HepG2 (cell line): ENCODE measurements at regions not wholly inside any gene's neighbourhood (a gene's known extent, or its start where the extent isn't known, plus 50 kb on each side); places are given as distances from the start of the nearest gene placed in this dataset.

Experiments
- ATAC-seq: fragments of 200-7000 bp; cut with Tn5 transposase; 3 replicates; pipeline ENCODE4 v1.9.1; 2020; ENCODE audit warnings: mild to moderate bottlenecking, moderate library complexity
- BruUV-seq: library from RNA; stranded (reverse); fragments of 400-500 nt; replicated peaks from 2 replicates; lab custom pipeline; 2021; lab: Mats Ljungman, UMichigan
- CTCF ChIA-PET: fragments of 300-600 bp; formaldehyde crosslinking; extraction: SDS; loops from one replicate; lab custom pipeline; 2021; ENCODE audit warnings: low total read pairs, inconsistent platforms, low intra/inter-chr PET ratio; lab: Yijun Ruan, JAX
- POLR2A ChIA-PET: fragments of 350-600 bp; sonication (Branson Sonifier 250); formaldehyde crosslinking; loops from one replicate; lab custom pipeline; 2020; ENCODE audit warnings: antibody characterized with exemption, inconsistent platforms; lab: Yijun Ruan, JAX
- DNase-seq: peaks from one replicate; pipeline ENCODE4 v3.0.0-alpha.2; 2015; ENCODE audit warnings: low spot score
- FAIRE-seq: peaks from 3 replicates; lab custom pipeline; 2011; peaks lifted over from hg19 to GRCh38; lab: Jason Lieb, UNC
- H2AFZ ChIP-seq: one replicate; pipeline ENCODE4 v1.6.1; 2011; ENCODE audit warnings: low read length, inconsistent platforms
- H3K27ac ChIP-seq: fragments of 300-600 bp; 3 replicates; pipeline ENCODE4 v1.8.0; 2011; ENCODE audit warnings: mixed run types, mild to moderate bottlenecking, mixed read lengths, low read length, inconsistent platforms; ENCODE audit not compliant: insufficient read depth; ENCODE audit errors: extremely low read length
- H3K27me3 ChIP-seq, 2 experiments: fragments of 200-600 bp in 1 of 2; 2 replicates in 1 of 2; 3 replicates in 1 of 2; pipeline versions ENCODE4 v1.6.0 to v1.8.0; 2011; ENCODE audit warnings: low read length in 2 of 2, mild to moderate bottlenecking in 2 of 2, moderate library complexity in 2 of 2, inconsistent platforms in 1 of 2; ENCODE audit not compliant: insufficient read depth in 2 of 2, control insufficient read depth in 1 of 2
- H3K36me3 ChIP-seq, 2 experiments: fragments of 200-600 bp in 1 of 2; replicated peaks in 1 of 2; 2 replicates in 1 of 2; 3 replicates in 1 of 2; pipeline versions ENCODE4 v1.5.1 to v1.8.0; 2011; ENCODE audit warnings: low read length in 2 of 2, inconsistent platforms in 1 of 2; ENCODE audit not compliant: insufficient read depth in 2 of 2, control insufficient read depth in 1 of 2
- H3K4me1 ChIP-seq: 2 replicates; pipeline ENCODE4 v1.5.1; 2012; ENCODE audit warnings: low read length, inconsistent platforms; ENCODE audit not compliant: insufficient read depth
- H3K4me2 ChIP-seq: 2 replicates; pipeline ENCODE4 v1.6.0; 2011; ENCODE audit warnings: low read depth, low read length, inconsistent platforms
- H3K4me3 ChIP-seq, 3 experiments: fragments of 200-600 bp in 1 of 3; sonication (generic), shearing (Covaris generic) in 1 of 3; replicated peaks in 1 of 3; 2 replicates each; pipeline ENCODE4 v1.5.1; 2011 to 2016; ENCODE audit warnings: low read length in 3 of 3, inconsistent platforms in 2 of 3, low read depth in 2 of 3, mild to moderate bottlenecking in 2 of 3, control low read depth in 1 of 3, mixed read lengths in 1 of 3; ENCODE audit not compliant: insufficient read depth in 1 of 3
- H3K79me2 ChIP-seq: one replicate; pipeline ENCODE4 v1.6.1; 2011; ENCODE audit warnings: low read length, inconsistent platforms; ENCODE audit not compliant: insufficient read depth
- H3K9ac ChIP-seq: 2 replicates; pipeline ENCODE4 v1.6.0; 2011; ENCODE audit warnings: mild to moderate bottlenecking, low read depth, low read length, inconsistent platforms; ENCODE audit not compliant: insufficient read depth
- H3K9me3 ChIP-seq: 2 replicates; pipeline ENCODE4 v1.5.1; 2012; ENCODE audit warnings: mild to moderate bottlenecking, low read length
- H4K20me1 ChIP-seq: 2 replicates; pipeline ENCODE4 v1.6.0; 2011; ENCODE audit warnings: inconsistent platforms, mild to moderate bottlenecking, low read length, moderate library complexity; ENCODE audit not compliant: insufficient read depth
- CBFB ChIP-seq: sonication (generic); formaldehyde crosslinking; IDR thresholded peaks from 2 replicates; pipeline ENCODE4 v1.4.0; 2020; ENCODE audit warnings: missing genetic modification reagents
- ELF3 ChIP-seq: IDR thresholded peaks from 2 replicates; pipeline ENCODE4 v1.6.1; 2016; ENCODE audit warnings: missing genetic modification reagents, missing compliant biosample characterization
- ETV6 ChIP-seq: sonication (generic); formaldehyde crosslinking; conservative IDR thresholded peaks from 2 replicates; pipeline ENCODE4 v1.4.0; 2020; ENCODE audit warnings: missing genetic modification reagents
- HMG20A ChIP-seq: IDR thresholded peaks from 2 replicates; pipeline ENCODE4 v1.6.1; 2016; ENCODE audit warnings: borderline replicate concordance
- ISL2 ChIP-seq: sonication (generic); formaldehyde crosslinking; IDR thresholded peaks from 2 replicates; pipeline ENCODE4 v1.5.0; 2020; ENCODE audit warnings: missing genetic modification reagents
- JUND ChIP-seq: sonication (generic); formaldehyde crosslinking; IDR thresholded peaks from 2 replicates; pipeline ENCODE4 v1.8.0; 2022; ENCODE audit warnings: mild to moderate bottlenecking, missing genetic modification reagents
- MED13 ChIP-seq: sonication (generic); formaldehyde crosslinking; IDR thresholded peaks from 2 replicates; pipeline ENCODE4 v1.5.0; 2020; ENCODE audit warnings: missing genetic modification reagents
- MTA1 ChIP-seq: sonication (generic); formaldehyde crosslinking; IDR thresholded peaks from 2 replicates; pipeline ENCODE4 v1.4.0; 2020; ENCODE audit warnings: missing genetic modification reagents, mild to moderate bottlenecking, borderline replicate concordance
- NCOA2 ChIP-seq: sonication (generic); formaldehyde crosslinking; IDR thresholded peaks from 2 replicates; pipeline ENCODE4 v1.8.0; 2022; ENCODE audit warnings: inconsistent platforms
- NFIC ChIP-seq: IDR thresholded peaks from 2 replicates; pipeline ENCODE4 v1.6.1; 2012; ENCODE audit warnings: mild to moderate bottlenecking, low read length, inconsistent platforms
- PPARG ChIP-seq: conservative IDR thresholded peaks from 2 replicates; pipeline ENCODE4 v1.6.1; 2016; ENCODE audit warnings: missing biosample characterization, missing genetic modification reagents
- RARA ChIP-seq: IDR thresholded peaks from 2 replicates; pipeline ENCODE4 v1.6.1; 2016; ENCODE audit warnings: missing genetic modification reagents, missing compliant biosample characterization
- RORA ChIP-seq: sonication (generic); formaldehyde crosslinking; IDR thresholded peaks from 2 replicates; pipeline ENCODE4 v1.5.0; 2020; ENCODE audit warnings: mild to moderate bottlenecking, missing genetic modification reagents, moderate library complexity
- RXRB ChIP-seq: IDR thresholded peaks from 2 replicates; pipeline ENCODE4 v1.6.1; 2016; ENCODE audit warnings: borderline replicate concordance, missing genetic modification reagents, missing compliant biosample characterization
- SOX13 ChIP-seq, 3 experiments: fragments of 450-650 bp in 1 of 3; sonication (generic) in 1 of 3; formaldehyde crosslinking in 1 of 3; IDR thresholded peaks in 2 of 3; conservative IDR thresholded peaks in 1 of 3; 2 replicates each; pipeline versions ENCODE4 v1.5.0 to v1.6.1; 2016 to 2020; ENCODE audit warnings: antibody characterized with exemption in 1 of 3, mild to moderate bottlenecking in 1 of 3, missing compliant biosample characterization in 1 of 3, missing genetic modification reagents in 1 of 3, moderate library complexity in 1 of 3
- SOX5 ChIP-seq: IDR thresholded peaks from 2 replicates; pipeline ENCODE4 v1.6.1; 2016; ENCODE audit warnings: borderline replicate concordance
- TBX3 ChIP-seq: fragments of 450-650 bp; IDR thresholded peaks from 2 replicates; pipeline ENCODE4 v1.6.1; 2017; ENCODE audit warnings: antibody characterized with exemption, mild to moderate bottlenecking, inconsistent platforms, borderline replicate concordance
- ZNF224 ChIP-seq: sonication (generic); formaldehyde crosslinking; IDR thresholded peaks from 2 replicates; pipeline ENCODE4 v1.5.0; 2020; ENCODE audit warnings: mild to moderate bottlenecking, missing genetic modification reagents
- ZNF432 ChIP-seq: sonication (generic); formaldehyde crosslinking; IDR thresholded peaks from 2 replicates; pipeline ENCODE4 v1.5.0; 2020; ENCODE audit warnings: missing genetic modification reagents, mild to moderate bottlenecking, borderline replicate concordance
- ZNF549 ChIP-seq: sonication (generic); formaldehyde crosslinking; IDR thresholded peaks from 2 replicates; pipeline ENCODE4 v1.5.0; 2020; ENCODE audit warnings: missing genetic modification reagents
- ZNF577 ChIP-seq: sonication (generic); formaldehyde crosslinking; IDR thresholded peaks from 2 replicates; pipeline ENCODE4 v1.4.0; 2020; ENCODE audit warnings: mild to moderate bottlenecking, low read depth, missing genetic modification reagents, borderline replicate concordance
- WGBS: methylation state at CpG from one replicate; pipeline ENCODE4 v1.1.6; 2017; ENCODE audit warnings: low lambda C conversion rate; 5-methylcytosine and 5-hydroxymethylcytosine counted together
- in situ Hi-C: cut with HindIII; loops from 2 replicates; pipeline ENCODE4 v1.10.0; 2017; ENCODE audit warnings: low pct_unique_long_range_greater_than_20kb; ENCODE audit not compliant: extremely low pct_ligation_motif_present
- intact Hi-C: fragments of 100-400 bp; cut with micrococcal nuclease; formaldehyde crosslinking; loops from one replicate; pipeline ENCODE4 v1.10.0; 2022; ENCODE audit not compliant: unreplicated experiment
- TF ChIP-seq, protein P1 (sequence below): sonication (generic); formaldehyde crosslinking; conservative IDR thresholded peaks from 2 replicates; pipeline ENCODE4 v1.8.1; 2023; ENCODE audit warnings: missing genetic modification reagents
- TF ChIP-seq, protein P2 (sequence below): IDR thresholded peaks from 2 replicates; pipeline ENCODE4 v1.6.1; 2018; ENCODE audit warnings: missing genetic modification reagents
- TF ChIP-seq, protein P3 (sequence below): sonication (generic); formaldehyde crosslinking; IDR thresholded peaks from 2 replicates; pipeline ENCODE4 v1.4.0; 2020; ENCODE audit warnings: mild to moderate bottlenecking, missing genetic modification reagents

DNA sequence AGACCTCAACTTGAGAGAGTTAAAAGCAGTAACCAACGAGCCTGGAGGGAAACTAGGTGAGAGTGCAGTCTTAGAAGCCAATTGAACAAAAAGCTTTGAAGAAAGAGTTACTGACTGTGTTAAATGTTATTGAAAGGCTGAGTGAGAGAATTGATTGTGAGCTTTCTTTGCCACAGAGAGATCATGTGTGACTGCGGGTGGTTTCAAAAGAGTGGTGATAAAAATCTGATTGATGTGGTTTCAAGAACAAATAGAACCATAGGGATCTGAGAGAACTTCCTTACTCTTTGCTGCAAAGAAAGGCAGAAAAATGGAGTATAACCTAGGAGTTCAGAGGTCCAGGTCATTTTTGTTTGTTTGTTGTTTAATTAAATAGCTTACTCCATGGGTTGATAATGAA, 759.9 kb upstream of the ALCAM start:
- H3K79me2 ChIP-seq: no peaks in the 10 kb centered on the region
- no peak overlapping the region for H3K4me3 ChIP-seq
- H3K9ac ChIP-seq: no peak overlapping the region
- no peak overlapping the region for H3K27ac ChIP-seq
- CTCF ChIA-PET: no interaction called here
- no peaks in the 10 kb centered on the region for H4K20me1 ChIP-seq
- WGBS: 2% methylated on average over 2 of the region's 2 CpGs
- no peak for FAIRE-seq
- peak; percentile 53 for DNase-seq
- intact Hi-C loops (loop anchor here (1.0 kb wide), 1 partner anchor 11 kb away; no protein-coding TSS in a partner anchor), in situ Hi-C loops (loop anchor here (25.0 kb wide), 2 partner anchors 755 to 905 kb away; partner anchors contain the start of gene ALCAM)
- H3K9me3 ChIP-seq: no peaks in the 10 kb centered on the region
- peak; percentile 55 for ATAC-seq
- H3K4me2 ChIP-seq: no peak overlapping the region
- POLR2A ChIA-PET: interaction anchor here (1.1 kb wide), 1 partner anchor 896 kb away, joined by 3 read pairs; no protein-coding TSS in a partner anchor
- BruUV-seq: no TSS peak
- no peaks in the 10 kb centered on the region for H3K27me3 ChIP-seq
- H2AFZ ChIP-seq: no peak overlapping the region
- H3K36me3 ChIP-seq: no peaks in the 10 kb centered on the region
- peaks cover 10% of the 10 kb centered on the region for H3K4me1 ChIP-seq
- no peak for TF ChIP-seq ZNF549 (CRISPR knock-in tag)
- peak; percentile 53; the same call in 1 of the 2 replicates for TF ChIP-seq TBX3
- TF ChIP-seq ETV6 (CRISPR knock-in tag): no peak
- TF ChIP-seq HMG20A (CRISPR knock-in tag): peak; percentile 64; the same call in 1 of the 2 replicates
- TF ChIP-seq, protein P1, sequence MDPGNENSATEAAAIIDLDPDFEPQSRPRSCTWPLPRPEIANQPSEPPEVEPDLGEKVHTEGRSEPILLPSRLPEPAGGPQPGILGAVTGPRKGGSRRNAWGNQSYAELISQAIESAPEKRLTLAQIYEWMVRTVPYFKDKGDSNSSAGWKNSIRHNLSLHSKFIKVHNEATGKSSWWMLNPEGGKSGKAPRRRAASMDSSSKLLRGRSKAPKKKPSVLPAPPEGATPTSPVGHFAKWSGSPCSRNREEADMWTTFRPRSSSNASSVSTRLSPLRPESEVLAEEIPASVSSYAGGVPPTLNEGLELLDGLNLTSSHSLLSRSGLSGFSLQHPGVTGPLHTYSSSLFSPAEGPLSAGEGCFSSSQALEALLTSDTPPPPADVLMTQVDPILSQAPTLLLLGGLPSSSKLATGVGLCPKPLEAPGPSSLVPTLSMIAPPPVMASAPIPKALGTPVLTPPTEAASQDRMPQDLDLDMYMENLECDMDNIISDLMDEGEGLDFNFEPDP (CRISPR knock-in tag): no peak
- TF ChIP-seq JUND (CRISPR knock-in tag): no peak
- peak; percentile 48; the same call in 1 of the 2 replicates for TF ChIP-seq ISL2 (CRISPR knock-in tag)
- TF ChIP-seq, protein P2, sequence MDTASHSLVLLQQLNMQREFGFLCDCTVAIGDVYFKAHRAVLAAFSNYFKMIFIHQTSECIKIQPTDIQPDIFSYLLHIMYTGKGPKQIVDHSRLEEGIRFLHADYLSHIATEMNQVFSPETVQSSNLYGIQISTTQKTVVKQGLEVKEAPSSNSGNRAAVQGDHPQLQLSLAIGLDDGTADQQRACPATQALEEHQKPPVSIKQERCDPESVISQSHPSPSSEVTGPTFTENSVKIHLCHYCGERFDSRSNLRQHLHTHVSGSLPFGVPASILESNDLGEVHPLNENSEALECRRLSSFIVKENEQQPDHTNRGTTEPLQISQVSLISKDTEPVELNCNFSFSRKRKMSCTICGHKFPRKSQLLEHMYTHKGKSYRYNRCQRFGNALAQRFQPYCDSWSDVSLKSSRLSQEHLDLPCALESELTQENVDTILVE (CRISPR knock-in tag): no peak
- TF ChIP-seq, protein P3, sequence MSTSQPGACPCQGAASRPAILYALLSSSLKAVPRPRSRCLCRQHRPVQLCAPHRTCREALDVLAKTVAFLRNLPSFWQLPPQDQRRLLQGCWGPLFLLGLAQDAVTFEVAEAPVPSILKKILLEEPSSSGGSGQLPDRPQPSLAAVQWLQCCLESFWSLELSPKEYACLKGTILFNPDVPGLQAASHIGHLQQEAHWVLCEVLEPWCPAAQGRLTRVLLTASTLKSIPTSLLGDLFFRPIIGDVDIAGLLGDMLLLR (CRISPR knock-in tag): no peak
- no peak for TF ChIP-seq SOX13 (IDR thresholded peaks at IDR 0.05)
- TF ChIP-seq SOX13 (CRISPR knock-in tag; conservative IDR thresholded peaks at IDR 0.05 in 1 of 2, IDR thresholded peaks at IDR 0.05 in 1 of 2): peak in 1 of 2 experiments; percentile 77; a peak in 2 of 4 replicates
- peak; percentile 27; the same call in 1 of the 2 replicates for TF ChIP-seq NCOA2 (CRISPR knock-in tag)
- no peak for TF ChIP-seq RORA (CRISPR knock-in tag)
- no peak for TF ChIP-seq ZNF577 (CRISPR knock-in tag)
- 0 out of 2 replicates have a peak, but pooled peaks have one; percentile 23 for TF ChIP-seq RXRB
- TF ChIP-seq MED13 (CRISPR knock-in tag): no peak
- no peak for TF ChIP-seq ZNF224
- TF ChIP-seq ELF3 (CRISPR knock-in tag): 0 out of 2 replicates have a peak, but pooled peaks have one; percentile 14
- TF ChIP-seq NFIC: 0 out of 2 replicates have a peak, but pooled peaks have one; percentile 32
- 0 out of 2 replicates have a peak, but pooled peaks have one; percentile 11 for TF ChIP-seq RARA (CRISPR knock-in tag)
- peak; percentile 95 for TF ChIP-seq CBFB (CRISPR knock-in tag)
- no peak for TF ChIP-seq ZNF432 (CRISPR knock-in tag)
- TF ChIP-seq MTA1 (CRISPR knock-in tag): no peak
- TF ChIP-seq PPARG (CRISPR knock-in tag): peak; percentile 63; the same call in 1 of the 2 replicates
- TF ChIP-seq SOX5 (CRISPR knock-in tag): peak; percentile 52; the same call in 1 of the 2 replicates
